ENCODE measurements at regions not wholly inside any gene's neighbourhood (a gene's known extent, or its start where the extent isn't known, plus 50 kb on each side); places are given as distances from the start of the nearest gene placed in this dataset.

DNA sequence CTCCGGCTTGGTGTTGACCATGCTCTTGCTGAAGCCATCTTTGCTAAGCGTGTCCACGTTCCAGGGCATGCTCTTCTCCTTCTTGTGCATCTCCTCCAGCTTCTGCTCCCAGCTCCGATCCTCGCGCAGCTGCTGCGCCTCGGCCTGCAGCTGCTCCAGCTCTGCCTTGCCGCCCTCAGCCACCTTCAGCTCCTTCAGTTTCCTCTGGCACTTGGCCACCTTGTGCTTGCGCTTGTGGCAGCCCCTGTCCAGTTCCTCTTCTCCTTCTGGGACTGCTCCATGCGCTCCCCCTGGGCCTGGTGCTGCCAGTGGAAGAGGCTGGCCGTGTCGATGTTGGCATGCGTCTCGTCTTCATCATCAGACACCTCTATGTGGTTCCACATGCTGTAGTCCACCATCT is 128.3 kb upstream of the CLINT1 start:
- Histone ChIP-seq H3K9me3 (no peaks in the 10 kb centered on the region), H3K4me3 (no peak overlapping the region), H3K36me3 (no peaks in the 10 kb centered on the region), H3K27me3 (replicated peaks; ENCODE audit: insufficient read depth) (no peaks in the 10 kb centered on the region), H3K27ac (no peak overlapping the region), H3K4me1 (ENCODE audit: control insufficient read depth in 1 of 2, low read depth in 2 of 2) (no peaks in the 10 kb centered on the region)
- ATAC-seq (ENCODE audit: insufficient number of reproducible peaks, low FRiP score, low read depth) (no peak), DNase-seq (ENCODE audit: low spot score) (no peak)
- TF ChIP-seq, protein P1, sequence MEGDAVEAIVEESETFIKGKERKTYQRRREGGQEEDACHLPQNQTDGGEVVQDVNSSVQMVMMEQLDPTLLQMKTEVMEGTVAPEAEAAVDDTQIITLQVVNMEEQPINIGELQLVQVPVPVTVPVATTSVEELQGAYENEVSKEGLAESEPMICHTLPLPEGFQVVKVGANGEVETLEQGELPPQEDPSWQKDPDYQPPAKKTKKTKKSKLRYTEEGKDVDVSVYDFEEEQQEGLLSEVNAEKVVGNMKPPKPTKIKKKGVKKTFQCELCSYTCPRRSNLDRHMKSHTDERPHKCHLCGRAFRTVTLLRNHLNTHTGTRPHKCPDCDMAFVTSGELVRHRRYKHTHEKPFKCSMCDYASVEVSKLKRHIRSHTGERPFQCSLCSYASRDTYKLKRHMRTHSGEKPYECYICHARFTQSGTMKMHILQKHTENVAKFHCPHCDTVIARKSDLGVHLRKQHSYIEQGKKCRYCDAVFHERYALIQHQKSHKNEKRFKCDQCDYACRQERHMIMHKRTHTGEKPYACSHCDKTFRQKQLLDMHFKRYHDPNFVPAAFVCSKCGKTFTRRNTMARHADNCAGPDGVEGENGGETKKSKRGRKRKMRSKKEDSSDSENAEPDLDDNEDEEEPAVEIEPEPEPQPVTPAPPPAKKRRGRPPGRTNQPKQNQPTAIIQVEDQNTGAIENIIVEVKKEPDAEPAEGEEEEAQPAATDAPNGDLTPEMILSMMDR (IDR thresholded peaks at IDR 0.05) = no peak

DNA sequence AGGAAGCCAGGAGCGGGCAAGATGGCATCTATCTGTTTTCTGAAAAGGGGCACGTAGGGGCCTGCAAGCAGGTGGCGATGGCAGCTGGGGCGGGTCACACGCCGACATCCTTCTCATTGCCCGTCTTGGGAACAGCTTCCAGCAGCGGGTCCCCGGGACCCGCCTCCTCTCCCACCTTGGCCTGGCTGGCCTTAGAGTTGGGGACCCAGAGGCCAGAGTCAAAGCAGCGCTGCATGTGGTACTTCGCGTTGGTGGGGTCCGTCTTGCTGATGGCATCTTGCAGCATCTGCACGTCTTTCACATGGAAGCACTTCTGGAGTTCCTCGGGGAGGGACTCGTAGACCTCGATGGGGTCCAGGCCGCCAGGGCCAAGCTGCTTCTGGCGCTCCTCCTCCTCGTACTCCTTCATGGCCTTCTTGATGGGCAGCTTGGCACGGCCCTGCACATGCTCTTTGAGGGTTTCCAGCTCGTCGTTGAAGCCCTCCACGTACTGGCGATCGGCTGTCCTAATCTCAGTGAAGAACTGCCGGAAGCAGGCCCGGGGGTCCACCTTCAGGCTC is 127.6 kb upstream of the CLINT1 start:
- TF ChIP-seq, protein P1 (IDR thresholded peaks at IDR 0.05) = no peak
- no peaks in the 10 kb centered on the region for H3K9me3 ChIP-seq
- no peak for DNase-seq (ENCODE audit: low spot score)
- no peak overlapping the region for H3K4me3 ChIP-seq
- H3K4me1 ChIP-seq (ENCODE audit: control insufficient read depth in 1 of 2, low read depth in 2 of 2) = no peaks in the 10 kb centered on the region
- no peaks in the 10 kb centered on the region for H3K27me3 ChIP-seq (replicated peaks; ENCODE audit: insufficient read depth)
- H3K27ac ChIP-seq = no peak overlapping the region
- H3K36me3 ChIP-seq = no peaks in the 10 kb centered on the region
- no peak for ATAC-seq (ENCODE audit: insufficient number of reproducible peaks, low FRiP score, low read depth)

DNA sequence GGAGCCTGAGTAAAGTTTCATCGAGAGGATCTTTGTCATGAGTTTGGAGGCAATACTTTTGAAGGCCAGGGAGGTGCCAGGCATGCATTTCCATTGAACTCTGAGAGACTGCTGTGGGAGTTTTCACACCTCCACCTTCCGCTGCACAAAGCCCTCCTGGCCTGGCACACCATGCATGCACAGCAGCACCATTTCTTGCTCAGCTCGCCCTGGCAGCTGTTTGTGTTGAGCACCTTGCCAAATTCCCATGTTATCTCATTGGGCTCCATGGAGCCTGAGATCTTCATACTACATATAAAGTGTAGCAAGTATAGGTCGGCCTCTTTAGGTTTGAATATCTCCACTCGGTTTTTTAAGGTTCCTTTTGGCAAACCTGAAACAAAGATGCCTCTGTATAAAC is 125.7 kb upstream of the CLINT1 start:
- no peaks in the 10 kb centered on the region for H3K9me3 ChIP-seq
- ATAC-seq (ENCODE audit: insufficient number of reproducible peaks, low FRiP score, low read depth) = no peak
- H3K36me3 ChIP-seq = no peaks in the 10 kb centered on the region
- no peak for DNase-seq (ENCODE audit: low spot score)
- H3K4me3 ChIP-seq = no peak overlapping the region
- no peaks in the 10 kb centered on the region for H3K4me1 ChIP-seq (ENCODE audit: control insufficient read depth in 1 of 2, low read depth in 2 of 2)
- no peak overlapping the region for H3K27ac ChIP-seq
- H3K27me3 ChIP-seq (replicated peaks; ENCODE audit: insufficient read depth) = no peaks in the 10 kb centered on the region
- TF ChIP-seq, protein P1 (IDR thresholded peaks at IDR 0.05) = no peak

DNA sequence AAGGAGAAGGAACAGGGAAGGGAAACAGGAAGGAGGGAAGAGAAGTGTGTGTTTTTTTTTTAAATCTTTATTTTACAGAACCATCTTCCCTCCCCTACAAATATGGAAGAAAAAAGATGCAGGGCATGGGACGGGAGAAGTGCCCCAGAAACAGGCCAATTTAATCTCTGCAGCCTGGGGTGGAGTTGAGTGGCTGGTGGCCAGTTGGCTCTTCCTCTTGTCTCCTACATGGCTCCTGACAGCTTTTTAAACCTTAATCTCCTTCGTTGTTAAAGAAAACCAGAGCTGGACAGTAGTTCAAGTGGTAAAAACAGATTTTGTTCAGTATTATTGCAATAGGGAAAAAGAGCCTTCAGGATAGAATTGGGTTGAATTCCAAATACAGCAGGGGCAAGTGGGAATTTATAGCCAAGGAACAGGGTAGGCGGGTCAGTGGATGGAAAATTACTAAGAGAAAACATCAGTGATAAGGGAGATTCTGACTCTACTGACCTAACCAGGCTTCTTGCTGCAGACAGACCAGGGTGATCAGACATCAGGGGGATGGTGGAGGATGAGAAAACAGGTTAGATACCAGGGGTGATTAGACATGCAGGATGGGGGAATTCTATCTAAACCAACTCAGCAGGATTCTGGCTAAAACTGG is 125.1 kb upstream of the CLINT1 start:
- Histone ChIP-seq H3K27me3 (replicated peaks; ENCODE audit: insufficient read depth) (no peaks in the 10 kb centered on the region), H3K4me1 (ENCODE audit: control insufficient read depth in 1 of 2, low read depth in 2 of 2) (no peaks in the 10 kb centered on the region), H3K9me3 (no peaks in the 10 kb centered on the region), H3K27ac (no peak overlapping the region), H3K4me3 (no peak overlapping the region), H3K36me3 (no peaks in the 10 kb centered on the region)
- DNase-seq (ENCODE audit: low spot score) (no peak), ATAC-seq (ENCODE audit: insufficient number of reproducible peaks, low FRiP score, low read depth) (no peak)
- TF ChIP-seq, protein P1 (IDR thresholded peaks at IDR 0.05) = no peak

DNA sequence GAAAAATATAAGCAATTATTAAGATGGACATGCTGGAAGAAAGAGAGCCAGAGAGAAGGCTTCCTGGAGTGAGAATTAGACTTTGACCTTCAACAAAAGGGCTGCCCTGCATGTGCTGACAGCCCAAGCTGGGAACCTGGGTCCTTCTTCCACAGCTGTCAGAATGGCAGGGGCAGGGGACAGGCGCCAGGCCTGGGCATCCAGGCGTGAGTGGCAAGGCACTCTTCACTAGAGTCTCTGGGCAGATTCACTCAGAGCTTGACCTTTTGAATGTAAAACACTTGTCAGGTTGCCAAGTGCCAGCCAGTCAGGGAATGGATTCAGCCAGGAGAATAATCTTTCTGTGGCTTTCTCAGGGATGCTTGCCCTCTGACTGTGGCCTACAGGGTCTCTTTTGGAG is 119.1 kb upstream of the CLINT1 start:
- TF ChIP-seq, protein P1 (IDR thresholded peaks at IDR 0.05) = no peak
- Histone ChIP-seq H3K4me3 (no peak overlapping the region), H3K4me1 (ENCODE audit: control insufficient read depth in 1 of 2, low read depth in 2 of 2) (no peaks in the 10 kb centered on the region), H3K9me3 (no peaks in the 10 kb centered on the region), H3K27me3 (replicated peaks; ENCODE audit: insufficient read depth) (no peaks in the 10 kb centered on the region), H3K36me3 (no peaks in the 10 kb centered on the region), H3K27ac (no peak overlapping the region)
- ATAC-seq (ENCODE audit: insufficient number of reproducible peaks, low FRiP score, low read depth) = no peak
- DNase-seq (ENCODE audit: low spot score) = no peak
